GM19351 (cell line): ENCODE measurements at regions not wholly inside any gene's neighbourhood (a gene's known extent, or its start where the extent isn't known, plus 50 kb on each side); places are given as distances from the start of the nearest gene placed in this dataset.

Experiments
- ATAC-seq: cut with Tn5 transposase; IDR thresholded peaks from one replicate; pipeline ENCODE4 v1.9.1; 2021; ENCODE audit warnings: mild to moderate bottlenecking, moderate library complexity; ENCODE audit not compliant: unreplicated experiment

- ATAC-seq, result no peak
Observed at GRCh38 chr5:143671674-143672569, 140.0 kb upstream of the HMHB1 start.

GRCh38 chr5:143671021-143671420, 140.9 kb upstream of the HMHB1 start:
- no peak for ATAC-seq

GRCh38 chr5:143665866-143666265, 146.1 kb upstream of the HMHB1 start:
- ATAC-seq, result no peak

GRCh38 chr5:143664623-143665022, 147.3 kb upstream of the HMHB1 start:
- ATAC-seq, result no peak

- ATAC-seq, result no peak
Observed at GRCh38 chr5:143663872-143664271, 148.1 kb upstream of the HMHB1 start.

GRCh38 chr5:143662020-143662419, 149.9 kb upstream of the HMHB1 start:
- ATAC-seq, result no peak

GRCh38 chr5:143660625-143661024, 151.3 kb upstream of the HMHB1 start:
- no peak for ATAC-seq

- no peak for ATAC-seq
Observed at GRCh38 chr5:143659599-143660238, 152.2 kb upstream of the HMHB1 start.

- no peak for ATAC-seq
Observed at GRCh38 chr5:143658956-143659355, 153.0 kb upstream of the HMHB1 start.

GRCh38 chr5:143657647-143658285, 154.2 kb upstream of the HMHB1 start:
- no peak for ATAC-seq

GRCh38 chr5:143653766-143654282, 158.1 kb upstream of the HMHB1 start:
- no peak for ATAC-seq

- ATAC-seq, result no peak
Observed at GRCh38 chr5:143653256-143653655, 158.7 kb upstream of the HMHB1 start.

GRCh38 chr5:143652108-143652700, 159.8 kb upstream of the HMHB1 start:
- ATAC-seq, result no peak

- peak; percentile 42 for ATAC-seq
Observed at GRCh38 chr5:143649937-143650621, 161.9 kb upstream of the HMHB1 start.

- no peak for ATAC-seq
Observed at GRCh38 chr5:143648696-143649095, 163.3 kb upstream of the HMHB1 start.

- ATAC-seq, result no peak
Observed at GRCh38 chr5:143646961-143647360, 165.0 kb upstream of the HMHB1 start.

- no peak for ATAC-seq
Observed at GRCh38 chr5:143645356-143645755, 166.6 kb upstream of the HMHB1 start.

GRCh38 chr5:143644727-143645126, 167.2 kb upstream of the HMHB1 start:
- no peak for ATAC-seq

GRCh38 chr5:143642791-143643190, 169.2 kb upstream of the HMHB1 start:
- ATAC-seq, result no peak

- ATAC-seq, result peak; percentile 60
Observed at GRCh38 chr5:143641549-143642355, 170.2 kb upstream of the HMHB1 start.
